NCI-H1105 treated with DMSO at 0.1 percent for 48 hours (cell line): ENCODE measurements at regions not wholly inside any gene's neighbourhood (a gene's known extent, or its start where the extent isn't known, plus 50 kb on each side); places are given as distances from the start of the nearest gene placed in this dataset.
"Not testable (repeated sequence)": the region's sequence is repeated elsewhere in the genome, so short reads cannot be mapped to it uniquely, and the experiment has no call there.

Source experiments
- DNase-seq: peaks from one replicate; lab custom pipeline; 2025; lab: John Stamatoyannopoulos, UW

GRCh38 chr12:125310461-125310860, 245.2 kb downstream of the AACS start:
- no peak for DNase-seq

DNA sequence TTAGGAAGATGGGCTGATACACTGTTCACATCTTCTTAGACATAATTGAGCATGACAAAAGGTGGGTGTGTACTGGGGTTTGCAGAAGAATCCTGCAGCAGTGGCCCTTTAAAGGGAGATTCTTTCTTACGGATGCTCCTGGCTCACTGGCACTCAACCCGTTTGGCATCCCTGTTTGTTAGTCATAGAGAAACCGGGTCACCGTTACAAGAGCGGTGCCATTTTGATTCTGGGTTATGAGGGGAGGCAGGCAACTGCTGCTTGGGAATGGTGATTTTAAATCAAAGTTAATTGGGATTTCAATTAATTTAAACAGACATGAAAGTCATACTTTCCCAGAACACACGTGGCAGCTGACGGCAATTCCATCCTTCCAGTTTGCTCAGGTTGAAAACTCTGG, 245.8 kb downstream of the AACS start:
- DNase-seq, result no peak

GRCh38 chr12:125312471-125312870, 247.2 kb downstream of the AACS start:
- no peak for DNase-seq

- no peak for DNase-seq
Measured at GRCh38 chr12:125314051-125314755, 249.0 kb downstream of the AACS start.

DNA sequence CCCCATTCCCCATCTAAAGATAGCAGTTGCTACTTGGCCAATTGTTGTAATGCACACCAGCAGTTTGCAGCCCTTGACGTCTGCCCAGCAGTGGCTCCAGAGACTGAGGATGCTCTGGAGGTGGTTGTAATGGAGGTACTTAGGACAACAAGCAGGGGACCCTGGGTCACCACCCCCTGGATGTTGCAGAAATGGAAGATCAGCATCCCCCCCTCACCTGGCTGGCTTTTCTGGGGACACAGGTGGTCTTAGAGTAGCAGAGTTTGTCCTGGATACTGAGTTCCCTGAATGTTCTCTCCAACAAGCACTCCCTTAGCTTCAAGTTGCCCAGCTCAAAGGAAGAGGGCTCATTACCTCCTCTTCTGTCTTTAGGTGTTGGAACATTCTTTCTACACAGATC, 250.5 kb downstream of the AACS start:
- DNase-seq, result no peak

DNA sequence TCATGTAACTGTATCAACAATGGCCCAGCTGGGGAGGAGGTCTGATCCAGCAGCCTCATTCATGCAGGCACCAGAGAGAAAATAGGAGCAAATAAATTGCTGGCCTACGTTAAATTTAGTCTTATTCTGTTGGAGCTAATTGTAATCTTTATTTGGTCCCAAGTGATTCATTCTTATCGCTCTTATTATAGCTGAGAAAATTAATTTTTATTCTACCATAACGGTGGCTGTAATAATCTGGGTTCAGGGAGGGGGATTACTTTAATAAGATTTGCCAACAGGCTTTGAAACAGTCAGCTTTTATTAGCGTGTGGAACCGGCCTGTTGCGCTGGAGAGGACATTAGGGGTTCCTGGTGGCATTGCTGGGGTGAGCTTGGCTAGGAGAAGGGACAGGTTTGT, 254.9 kb downstream of the AACS start:
- DNase-seq, result no peak

DNA sequence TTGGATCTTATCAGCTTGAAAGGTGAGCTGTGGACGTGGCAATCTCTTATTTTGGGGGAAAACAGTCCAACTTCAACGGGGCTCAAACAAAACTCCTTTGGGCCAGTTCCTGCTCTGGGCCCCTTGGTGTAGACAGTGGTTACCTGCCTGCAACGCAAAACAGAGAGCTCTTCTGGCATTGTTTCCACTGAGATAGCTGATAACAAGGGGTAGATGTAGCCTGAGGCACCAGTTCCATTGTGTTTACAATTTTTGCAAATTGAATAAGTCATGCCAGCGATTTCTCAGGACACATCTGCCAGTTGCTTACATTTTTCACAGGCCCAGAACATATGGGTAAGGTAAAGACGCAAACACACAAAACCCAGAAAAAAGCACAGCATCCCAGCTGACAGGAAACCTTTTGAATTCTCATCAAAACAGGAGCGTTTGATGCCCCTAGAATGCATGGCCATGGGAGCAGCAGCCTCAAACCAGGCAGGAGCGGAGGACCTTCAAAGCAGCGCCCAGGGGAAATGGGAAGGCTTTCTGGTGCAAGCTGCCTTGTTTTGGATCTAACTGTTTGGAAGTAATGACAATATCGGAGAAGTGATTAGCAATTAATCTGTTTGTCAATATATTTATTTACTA, 259.7 kb downstream of the AACS start:
- no peak for DNase-seq

GRCh38 chr12:125329239-125330102, 264.2 kb downstream of the AACS start:
- no peak for DNase-seq

DNA sequence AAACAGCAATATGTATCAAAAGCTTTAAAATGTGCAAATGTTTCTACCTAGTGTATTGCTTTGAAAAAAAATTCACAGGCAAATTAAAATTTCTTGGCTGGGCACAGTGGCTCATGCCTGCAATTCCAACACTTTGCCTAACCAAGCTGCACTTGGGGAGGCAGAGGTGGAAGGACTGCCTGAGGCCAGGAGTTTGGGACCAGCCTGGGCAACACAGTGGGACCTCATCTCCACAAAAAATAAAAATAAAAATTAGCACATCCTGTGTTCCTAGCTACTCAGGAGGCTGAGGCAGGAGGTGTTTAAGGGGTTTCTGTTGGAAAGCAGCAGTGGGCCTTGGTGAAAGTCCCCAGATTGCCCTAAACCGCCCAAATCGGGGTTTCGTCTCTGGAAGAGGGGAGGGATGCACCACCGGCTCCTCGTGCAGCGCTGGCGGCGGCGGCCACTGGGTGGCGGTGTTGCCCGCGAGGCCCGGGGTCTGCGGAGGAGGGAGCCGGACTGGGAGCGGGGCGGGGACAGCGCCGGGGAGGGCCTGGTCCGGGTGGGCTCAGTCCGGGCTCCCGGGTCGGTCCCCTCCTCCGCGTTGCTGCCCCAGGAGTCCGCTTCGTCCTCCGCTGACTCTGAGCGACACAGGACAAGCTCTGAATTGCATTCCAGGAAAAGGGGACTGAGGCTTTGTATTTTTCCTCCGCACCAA, 265.6 kb downstream of the AACS start:
- DNase-seq, result peak; percentile 44

DNA sequence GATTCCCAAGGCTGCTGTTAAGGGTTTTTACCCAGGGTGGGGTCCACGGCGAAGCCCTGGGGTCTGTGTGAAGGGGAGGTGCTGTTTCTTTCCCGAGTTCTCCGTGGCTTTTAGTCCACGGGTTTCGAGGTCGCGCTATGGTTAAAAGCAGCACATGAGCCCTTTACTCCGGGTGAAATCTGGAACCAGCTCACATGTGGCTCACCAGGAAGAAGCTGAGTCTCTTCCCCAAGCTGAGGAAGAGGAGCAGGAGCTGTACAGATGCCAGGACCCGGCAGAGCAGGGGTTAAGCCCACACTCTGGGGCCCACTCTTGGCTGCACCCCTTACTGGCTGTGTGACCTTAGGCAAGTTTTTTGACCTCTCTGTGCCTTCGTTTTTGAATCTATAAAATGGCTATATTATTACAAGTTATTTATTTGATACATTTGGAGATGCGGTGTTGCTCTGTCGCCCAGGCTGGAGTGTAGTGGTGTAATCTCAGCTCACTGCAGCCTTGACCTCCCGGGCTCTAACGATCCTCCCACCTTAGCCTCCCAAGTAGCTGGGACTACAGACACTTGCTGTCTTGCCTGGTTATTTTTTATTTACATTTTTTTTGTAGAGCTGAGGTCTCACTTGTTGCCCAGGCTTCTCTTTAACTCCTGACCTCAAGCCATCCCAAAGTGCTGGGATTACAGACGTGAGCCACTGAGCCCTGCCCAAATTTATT, 266.3 kb downstream of the AACS start:
- no peak for DNase-seq

- DNase-seq, result no peak
Measured at GRCh38 chr12:125332900-125333299, 267.7 kb downstream of the AACS start.

DNA sequence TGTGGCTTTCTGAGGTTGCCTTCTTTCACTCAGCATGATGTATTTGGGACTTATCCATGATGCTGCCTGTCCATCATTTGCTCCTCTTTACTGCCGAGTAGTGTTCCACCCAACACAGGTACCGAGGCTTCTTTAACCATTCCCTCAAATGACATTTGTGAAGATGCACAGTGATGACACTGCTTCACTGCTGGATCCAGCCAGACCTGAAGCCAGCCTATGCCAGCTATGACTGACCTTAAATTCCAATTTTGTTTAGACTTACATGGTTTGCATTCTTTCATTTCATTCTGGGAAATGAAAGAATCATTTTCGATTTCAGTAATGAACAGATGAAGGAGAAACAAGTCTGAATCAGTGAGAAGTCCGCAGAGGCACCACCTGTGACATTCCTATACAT, 271.0 kb downstream of the AACS start:
- DNase-seq, result no peak

DNA sequence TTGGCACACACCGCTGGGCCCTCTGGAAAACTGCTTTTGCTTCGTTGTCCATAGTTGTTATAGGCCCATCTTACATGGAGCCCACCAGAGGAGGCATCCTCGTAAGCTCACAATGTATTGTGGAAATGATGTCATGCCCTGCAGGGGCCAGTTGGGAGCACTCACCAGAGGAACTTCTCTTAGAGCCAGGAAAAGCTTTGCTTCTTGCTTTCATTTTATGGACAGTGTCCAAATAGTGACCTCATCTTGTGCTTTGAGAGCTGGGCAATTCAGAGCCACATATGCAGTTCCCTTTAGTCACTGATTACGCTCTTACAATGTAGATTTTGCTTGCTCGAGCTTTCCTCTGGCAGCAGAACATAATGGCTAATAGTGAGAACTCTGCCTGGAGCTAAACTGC, 275.6 kb downstream of the AACS start:
- DNase-seq, result no peak

DNA sequence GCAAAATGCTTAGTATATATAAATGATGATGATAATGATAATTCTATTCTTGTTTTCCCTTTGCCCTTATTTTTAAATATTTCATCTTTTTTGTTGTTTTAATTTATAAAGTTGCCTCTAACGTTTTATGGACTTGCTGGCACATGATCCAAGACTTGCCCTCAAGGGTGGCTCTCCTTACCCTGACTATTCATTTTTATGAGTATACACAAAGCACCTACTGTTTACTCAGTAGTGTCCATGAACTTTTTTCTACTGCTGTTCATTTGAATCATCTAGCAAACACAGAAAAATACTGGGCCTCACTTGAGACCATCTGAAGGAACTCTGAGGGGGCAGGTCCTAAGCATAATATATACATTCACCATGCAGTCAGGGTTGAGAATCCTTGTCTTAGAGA, 276.2 kb downstream of the AACS start:
- DNase-seq, result no peak

GRCh38 chr12:125343649-125344048, 278.4 kb downstream of the AACS start:
- DNase-seq, result no peak

- no peak for DNase-seq
Measured at GRCh38 chr12:125346362-125346761, 281.1 kb downstream of the AACS start.

DNA sequence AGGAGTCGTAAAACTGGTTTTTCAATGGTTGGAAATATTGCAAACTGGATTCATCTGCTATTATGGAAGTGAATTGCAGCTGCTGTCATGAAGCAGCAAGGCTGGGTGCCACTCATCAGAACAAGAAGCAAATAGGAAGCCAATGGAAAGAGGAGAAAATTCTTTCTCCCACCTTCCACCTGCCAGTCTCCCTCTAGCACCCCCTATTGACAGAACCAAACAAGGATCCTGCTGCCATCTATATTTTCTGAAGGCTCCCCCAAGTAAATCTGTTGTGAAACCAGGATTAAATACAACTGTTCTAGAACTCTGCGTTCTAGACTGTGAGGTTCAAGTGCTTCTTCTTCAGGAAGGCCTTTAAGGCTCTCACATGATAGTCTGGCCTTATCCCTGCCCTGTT, 286.6 kb downstream of the AACS start:
- no peak for DNase-seq

- DNase-seq, result not testable (repeated sequence)
Measured at GRCh38 chr12:125353002-125353401, 287.8 kb downstream of the AACS start.

GRCh38 chr12:125353871-125354270, 288.6 kb downstream of the AACS start:
- no peak for DNase-seq

- DNase-seq, result no peak
Measured at GRCh38 chr12:125355614-125356013, 290.4 kb downstream of the AACS start.

- DNase-seq, result no peak
Measured at GRCh38 chr12:125356111-125356510, 290.9 kb downstream of the AACS start.

DNA sequence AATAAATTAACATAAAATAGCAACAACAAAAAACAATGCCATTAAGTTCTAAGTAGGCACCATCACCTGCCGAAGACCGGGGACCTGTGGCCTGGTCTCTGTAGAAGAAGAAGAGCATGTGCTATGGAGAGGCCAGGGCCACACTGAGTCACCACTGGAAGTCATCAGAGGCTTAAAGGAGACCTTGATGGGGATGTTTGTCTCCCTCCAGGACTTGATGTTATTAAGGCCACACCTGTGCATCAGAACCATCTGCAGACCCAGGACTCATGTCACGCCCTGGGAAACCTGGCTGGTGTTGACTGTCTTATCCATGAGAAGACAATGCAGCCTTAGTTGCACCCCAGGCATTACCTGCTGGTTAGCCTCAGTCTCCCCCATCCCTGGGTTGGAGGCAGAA, 292.3 kb downstream of the AACS start:
- DNase-seq, result no peak
